Prostate gland (tissue), 2 donors: ENCODE measurements at regions not wholly inside any gene's neighbourhood (a gene's known extent, or its start where the extent isn't known, plus 50 kb on each side); places are given as distances from the start of the nearest gene placed in this dataset.

Source experiments
- POLR2A ChIP-seq: fragments of 450-650 bp; IDR thresholded peaks from one replicate; pipeline ENCODE4 v1.6.1; 2016; ENCODE audit warnings: antibody characterized with exemption, mild to moderate bottlenecking
- POLR2AphosphoS5 ChIP-seq: sonication (generic); formaldehyde crosslinking; IDR thresholded peaks from one replicate; pipeline ENCODE4 v1.6.1; 2017; ENCODE audit warnings: antibody characterized with exemption
- TF ChIP-seq, protein P1 (sequence below), 4 experiments: fragments of 200-600 bp in 2 of 4; fragments of 450-650 bp in 2 of 4; sonication (generic) in 2 of 4; IDR thresholded peaks; 1 replicate in 3 of 4; 2 replicates in 1 of 4; pipeline ENCODE4 v1.5.1; 2016 to 2019; ENCODE audit warnings: antibody characterized with exemption in 4 of 4, mild to moderate bottlenecking in 2 of 4, moderate library complexity in 2 of 4

DNA sequence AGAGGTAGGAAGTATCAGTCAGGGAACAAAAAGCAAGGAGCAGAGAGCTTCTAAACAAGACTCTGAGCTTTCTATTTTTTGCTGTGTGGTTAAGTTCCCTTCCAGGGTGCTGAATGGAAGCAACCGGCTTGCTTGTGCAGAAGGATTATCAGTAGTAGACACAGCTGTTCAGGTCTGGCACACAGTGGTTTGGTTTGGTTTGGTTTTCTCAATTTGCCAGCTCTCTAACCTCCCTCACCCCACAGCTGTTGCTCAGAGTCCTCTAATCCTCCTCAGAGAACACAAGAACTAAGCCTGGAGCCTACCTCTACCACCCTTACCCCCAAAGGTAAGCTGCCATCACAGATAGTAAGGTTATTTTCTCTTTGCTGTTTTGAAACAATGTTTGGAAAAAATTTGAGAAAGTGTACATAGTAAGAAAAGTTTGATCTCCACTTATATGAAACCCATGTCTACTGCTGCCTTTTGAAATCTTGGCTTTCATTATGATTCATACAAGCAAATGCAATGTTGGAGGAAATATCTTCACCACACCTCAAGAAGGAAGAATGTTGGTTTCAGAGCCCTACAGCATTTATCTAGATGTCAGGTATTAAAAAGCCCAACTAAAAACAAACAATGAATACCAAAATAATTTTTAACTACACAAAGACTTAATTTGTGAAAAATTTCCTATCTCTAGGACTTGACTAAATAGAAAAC lies 255.3 kb downstream of the NR4A2 start:
- TF ChIP-seq, protein P1, sequence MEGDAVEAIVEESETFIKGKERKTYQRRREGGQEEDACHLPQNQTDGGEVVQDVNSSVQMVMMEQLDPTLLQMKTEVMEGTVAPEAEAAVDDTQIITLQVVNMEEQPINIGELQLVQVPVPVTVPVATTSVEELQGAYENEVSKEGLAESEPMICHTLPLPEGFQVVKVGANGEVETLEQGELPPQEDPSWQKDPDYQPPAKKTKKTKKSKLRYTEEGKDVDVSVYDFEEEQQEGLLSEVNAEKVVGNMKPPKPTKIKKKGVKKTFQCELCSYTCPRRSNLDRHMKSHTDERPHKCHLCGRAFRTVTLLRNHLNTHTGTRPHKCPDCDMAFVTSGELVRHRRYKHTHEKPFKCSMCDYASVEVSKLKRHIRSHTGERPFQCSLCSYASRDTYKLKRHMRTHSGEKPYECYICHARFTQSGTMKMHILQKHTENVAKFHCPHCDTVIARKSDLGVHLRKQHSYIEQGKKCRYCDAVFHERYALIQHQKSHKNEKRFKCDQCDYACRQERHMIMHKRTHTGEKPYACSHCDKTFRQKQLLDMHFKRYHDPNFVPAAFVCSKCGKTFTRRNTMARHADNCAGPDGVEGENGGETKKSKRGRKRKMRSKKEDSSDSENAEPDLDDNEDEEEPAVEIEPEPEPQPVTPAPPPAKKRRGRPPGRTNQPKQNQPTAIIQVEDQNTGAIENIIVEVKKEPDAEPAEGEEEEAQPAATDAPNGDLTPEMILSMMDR (IDR thresholded peaks at IDR 0.05) = no peak
- no peak for TF ChIP-seq POLR2AphosphoS5
- no peak for TF ChIP-seq POLR2A
